ENCODE measurements at regions not wholly inside any gene's neighbourhood (a gene's known extent, or its start where the extent isn't known, plus 50 kb on each side); places are given as distances from the start of the nearest gene placed in this dataset.

GRCh38 chr9:87086221-87086818, 139.0 kb upstream of the GAS1 start:
- no peak for DNase-seq

- no peak for DNase-seq
Measured at GRCh38 chr9:87087197-87087596, 139.9 kb upstream of the GAS1 start.

- no peak for DNase-seq
Measured at GRCh38 chr9:87088192-87088591, 140.9 kb upstream of the GAS1 start.

- no peak for DNase-seq
Measured at GRCh38 chr9:87088621-87089365, 141.5 kb upstream of the GAS1 start.

- DNase-seq = no peak
Measured at GRCh38 chr9:87089506-87089905, 142.2 kb upstream of the GAS1 start.

GRCh38 chr9:87089929-87090328, 142.6 kb upstream of the GAS1 start:
- no peak for DNase-seq

GRCh38 chr9:87093777-87094176, 146.5 kb upstream of the GAS1 start:
- no peak for DNase-seq

- DNase-seq = no peak
Measured at GRCh38 chr9:87095951-87096350, 148.6 kb upstream of the GAS1 start.

- no peak for DNase-seq
Measured at GRCh38 chr9:87096506-87096905, 149.2 kb upstream of the GAS1 start.

GRCh38 chr9:87097238-87097637, 149.9 kb upstream of the GAS1 start:
- DNase-seq = no peak

GRCh38 chr9:87099407-87099806, 152.1 kb upstream of the GAS1 start:
- DNase-seq = no peak

- DNase-seq = no peak
Measured at GRCh38 chr9:87100001-87100400, 152.7 kb upstream of the GAS1 start.

GRCh38 chr9:87102126-87102525, 154.8 kb upstream of the GAS1 start:
- DNase-seq = no peak

GRCh38 chr9:87107072-87107471, 159.8 kb upstream of the GAS1 start:
- DNase-seq = no peak

- no peak for DNase-seq
Measured at GRCh38 chr9:87108661-87109060, 161.4 kb upstream of the GAS1 start.

GRCh38 chr9:87109231-87109631, 161.9 kb upstream of the GAS1 start:
- no peak for DNase-seq

GRCh38 chr9:87109851-87110250, 162.5 kb upstream of the GAS1 start:
- no peak for DNase-seq

GRCh38 chr9:87111010-87111409, 163.7 kb upstream of the GAS1 start:
- DNase-seq = no peak

GRCh38 chr9:87112656-87113055, 165.3 kb upstream of the GAS1 start:
- no peak for DNase-seq

GRCh38 chr9:87113874-87114273, 166.6 kb upstream of the GAS1 start:
- no peak for DNase-seq

- DNase-seq = no peak
Measured at GRCh38 chr9:87115785-87116184, 168.5 kb upstream of the GAS1 start.

- DNase-seq = no peak
Measured at GRCh38 chr9:87116492-87116891, 169.2 kb upstream of the GAS1 start.

GRCh38 chr9:87118594-87118993, 171.3 kb upstream of the GAS1 start:
- no peak for DNase-seq

GRCh38 chr9:87119328-87119881, 172.1 kb upstream of the GAS1 start:
- DNase-seq = no peak

GRCh38 chr9:87120610-87121009, 173.3 kb upstream of the GAS1 start:
- DNase-seq = no peak
